DMS53 treated with DMSO at 0.1 percent for 48 hours (cell line): ENCODE measurements at regions not wholly inside any gene's neighbourhood (a gene's known extent, or its start where the extent isn't known, plus 50 kb on each side); places are given as distances from the start of the nearest gene placed in this dataset.
"Not testable (repeated sequence)": the region's sequence is repeated elsewhere in the genome, so short reads cannot be mapped to it uniquely, and the experiment has no call there.

Experiments
- DNase-seq: peaks from one replicate; lab custom pipeline; 2025; ENCODE audit not compliant: unreplicated experiment; lab: John Stamatoyannopoulos, UW

DNA sequence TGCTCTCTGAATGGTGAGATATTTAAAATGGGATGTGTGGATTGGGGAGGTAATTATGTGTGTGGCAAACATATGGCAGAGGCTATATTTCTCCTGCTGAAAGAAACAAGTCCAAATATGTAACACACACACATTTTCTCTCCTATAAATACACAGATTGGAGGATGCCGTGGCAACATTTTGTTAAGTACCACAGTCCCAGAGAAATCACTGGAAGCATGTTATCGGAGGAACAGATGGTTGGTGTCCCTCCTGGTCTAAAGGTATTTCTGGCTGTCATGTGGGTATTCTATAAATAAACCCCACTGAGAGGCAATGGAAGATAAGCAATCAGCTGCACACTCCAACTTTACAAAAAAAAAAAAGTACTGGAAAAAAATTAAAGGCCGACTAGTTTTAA, 528.3 kb upstream of the BOD1L1 start:
- no peak for DNase-seq

DNA sequence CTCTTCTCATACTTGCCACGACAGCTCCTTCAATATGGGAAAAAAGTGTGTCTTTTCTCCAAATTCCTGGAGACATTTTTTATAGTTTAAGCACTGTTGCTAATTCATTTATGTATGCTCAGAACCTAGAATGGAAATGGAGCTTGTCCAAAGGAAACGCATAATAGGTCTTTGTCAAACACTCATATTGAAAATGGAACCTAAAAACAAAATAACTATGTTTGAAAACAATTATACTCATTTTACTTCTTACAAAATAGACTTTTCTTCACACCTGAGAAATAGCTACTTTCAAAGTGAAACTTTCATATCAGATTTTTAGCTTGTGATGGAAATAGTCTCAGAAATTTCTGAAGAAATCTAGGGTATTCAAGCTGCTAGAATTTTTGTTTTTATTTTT, 529.7 kb upstream of the BOD1L1 start:
- DNase-seq, result no peak

DNA sequence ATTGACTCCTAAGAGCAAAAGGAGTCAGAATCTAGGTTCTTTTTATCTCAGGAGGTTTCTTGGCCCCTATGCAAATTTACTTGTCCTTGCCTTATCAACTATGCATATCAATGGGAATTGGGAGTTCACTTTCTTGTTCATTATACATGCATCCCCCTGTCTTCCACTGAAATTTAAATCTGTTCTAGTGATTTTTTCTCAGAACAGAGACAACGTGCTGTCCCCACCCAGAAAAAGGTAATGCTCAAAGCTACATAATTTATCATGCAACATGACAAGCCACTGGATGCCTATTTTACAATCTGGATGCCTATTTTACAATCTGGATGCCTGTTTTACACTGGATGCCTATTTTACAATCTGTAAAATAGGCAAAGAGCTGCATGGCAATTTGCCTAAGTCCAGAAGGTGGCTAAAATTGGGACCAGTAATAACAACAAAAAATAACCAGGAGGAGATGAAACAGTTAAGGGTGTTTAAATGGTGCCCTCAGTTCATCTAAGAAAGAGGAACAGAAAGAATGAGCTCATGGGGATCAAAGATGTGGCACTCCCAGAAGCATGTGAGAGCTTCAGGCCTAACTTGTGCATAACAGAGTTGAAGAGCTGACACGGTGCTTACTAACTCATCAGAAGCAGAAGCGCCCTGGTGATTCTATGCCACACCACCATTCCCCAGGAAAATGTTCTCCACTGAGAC, 537.8 kb upstream of the BOD1L1 start:
- no peak for DNase-seq

DNA sequence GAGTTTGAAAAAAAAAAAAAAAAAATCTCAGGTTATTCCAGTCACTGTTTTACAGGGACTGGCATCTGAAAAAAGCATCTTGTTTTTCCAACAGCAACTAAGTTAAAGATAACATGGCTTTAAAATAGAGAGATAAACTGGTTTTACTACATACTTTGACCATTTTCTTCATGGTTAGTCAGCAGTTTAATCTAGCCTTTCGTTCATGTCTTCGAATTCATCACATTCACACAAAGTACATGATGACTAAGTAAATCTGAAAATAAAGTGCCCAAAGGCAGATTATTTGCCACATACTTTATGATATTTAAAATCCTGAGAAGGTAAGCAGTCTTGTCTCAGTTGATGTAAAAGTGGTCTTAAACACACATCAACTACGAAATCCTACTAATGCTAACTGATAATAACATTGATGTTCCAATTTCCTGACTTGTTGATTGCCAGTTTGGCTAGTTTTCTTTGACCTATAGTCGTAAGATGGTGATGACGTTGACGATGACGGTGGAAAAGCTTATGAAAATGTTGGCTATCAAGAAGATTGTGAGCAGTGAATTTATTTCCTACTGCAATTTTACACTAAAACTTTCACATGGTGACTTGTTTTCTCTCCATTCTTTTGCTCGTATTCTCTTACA, 540.5 kb upstream of the BOD1L1 start:
- DNase-seq, result no peak

DNA sequence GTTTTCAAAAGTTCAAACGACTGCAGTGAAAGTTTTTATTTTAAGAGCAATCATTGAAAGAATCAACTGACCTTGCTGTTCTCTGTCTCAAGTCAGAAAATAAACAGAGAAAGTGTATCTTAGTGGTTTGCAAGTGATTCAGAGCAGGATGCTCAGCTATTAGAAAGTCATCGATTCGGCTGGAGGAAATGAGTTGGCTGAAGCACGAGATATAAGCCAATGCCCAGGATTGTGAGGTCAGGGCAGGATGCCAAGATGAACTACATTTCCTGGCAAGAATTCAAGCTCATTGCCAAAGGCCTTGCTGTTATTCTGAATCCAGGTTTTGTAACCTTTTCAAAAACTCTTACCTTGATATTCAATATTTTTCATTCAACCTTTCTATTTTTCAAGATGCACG, 541.4 kb upstream of the BOD1L1 start:
- peak; percentile 45 for DNase-seq

DNA sequence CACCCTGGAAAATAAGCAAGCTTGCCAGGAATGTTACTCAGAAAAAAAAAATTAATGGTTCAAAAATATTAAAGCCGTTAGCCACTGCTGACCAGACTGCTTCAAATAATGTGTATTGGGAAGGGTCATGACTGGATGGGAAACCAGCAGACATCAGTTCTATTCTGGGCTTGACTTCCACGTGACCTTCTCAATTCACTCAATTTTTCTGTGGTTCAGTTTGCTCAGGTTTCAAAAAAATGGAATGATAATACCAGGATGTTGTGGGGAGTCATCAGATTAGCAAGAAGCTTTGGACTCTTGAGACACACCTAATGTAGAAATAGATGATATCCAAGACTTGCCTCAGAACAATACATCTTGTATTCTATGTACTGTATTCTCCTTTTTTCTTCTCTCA, 541.9 kb upstream of the BOD1L1 start:
- DNase-seq, result no peak

DNA sequence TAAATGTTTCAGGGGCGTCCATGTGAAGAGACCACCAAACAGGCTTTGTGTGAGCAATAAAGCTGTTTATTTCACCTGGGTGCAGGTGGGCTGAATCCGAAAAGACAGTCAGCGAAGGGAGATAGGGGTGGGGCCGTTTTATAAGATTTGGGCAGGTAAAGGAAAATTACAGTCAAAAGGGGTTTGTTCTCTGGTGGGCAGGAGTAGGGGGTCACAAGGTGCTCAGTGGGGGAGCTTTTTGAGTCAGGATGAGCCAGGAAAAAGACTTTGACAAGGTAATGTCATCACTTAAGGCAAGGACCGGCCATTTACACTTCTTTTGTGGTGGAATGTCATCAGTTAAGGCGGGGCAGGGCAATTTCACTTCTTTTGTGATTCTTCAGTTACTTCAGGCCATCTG, 542.4 kb upstream of the BOD1L1 start:
- not testable (repeated sequence) for DNase-seq

DNA sequence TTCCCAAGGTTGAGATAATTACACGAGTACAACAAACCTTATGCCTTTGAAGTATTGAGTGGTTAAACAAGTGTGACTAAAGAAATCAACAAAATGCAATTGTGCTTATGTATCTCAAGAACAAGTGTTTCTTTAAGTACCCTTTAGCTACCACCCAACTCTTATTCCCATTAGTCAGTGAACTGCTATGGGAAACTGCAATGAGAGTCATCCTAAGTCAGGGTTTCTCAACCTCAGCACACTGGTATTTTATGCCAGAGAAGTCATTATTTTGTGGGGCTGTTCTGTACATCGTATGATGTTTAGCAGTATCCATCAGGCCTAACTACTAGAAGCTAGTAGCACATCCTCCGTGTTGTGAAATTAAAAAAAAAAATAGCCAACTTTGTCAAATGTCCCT, 549.1 kb upstream of the BOD1L1 start:
- no peak for DNase-seq

DNA sequence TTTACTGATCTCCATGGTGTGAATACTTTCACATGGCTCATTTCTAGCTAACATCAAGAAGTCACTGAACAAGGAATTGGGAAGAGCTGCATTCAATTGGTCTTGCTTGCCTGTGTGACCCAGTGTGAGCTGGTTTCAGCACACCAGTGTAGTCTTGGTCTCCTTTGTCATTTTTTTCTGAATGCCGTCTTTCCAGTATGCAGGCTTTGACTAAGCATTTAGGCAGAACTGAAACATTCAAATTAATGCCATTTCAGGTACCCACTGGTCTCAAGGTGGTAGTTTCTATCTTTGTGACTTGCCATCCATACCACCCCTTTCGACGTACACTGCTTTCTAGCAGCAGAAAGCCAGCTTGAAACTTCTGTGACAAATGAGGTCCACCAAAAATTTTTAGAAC, 550.5 kb upstream of the BOD1L1 start:
- DNase-seq, result no peak

DNA sequence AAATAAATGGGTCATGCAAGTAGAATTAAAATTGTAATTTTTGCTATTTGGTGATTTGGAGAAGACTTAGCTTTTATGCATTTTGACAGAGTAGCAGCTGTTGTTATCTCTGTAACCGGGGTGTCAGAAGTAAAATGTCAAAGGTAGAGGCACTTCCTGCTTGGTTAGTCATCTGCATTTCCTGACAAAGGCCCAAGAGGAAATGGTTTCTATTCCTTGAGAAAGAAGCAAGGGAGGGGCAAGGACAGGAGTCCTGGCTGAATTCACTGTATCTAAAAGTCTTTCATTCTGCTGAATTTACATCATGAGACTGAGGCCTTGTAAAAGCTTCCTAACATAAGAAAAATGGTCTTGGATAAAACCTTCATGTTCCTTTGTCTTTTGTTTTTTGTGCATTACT, 550.9 kb upstream of the BOD1L1 start:
- peak; percentile 25 for DNase-seq

DNA sequence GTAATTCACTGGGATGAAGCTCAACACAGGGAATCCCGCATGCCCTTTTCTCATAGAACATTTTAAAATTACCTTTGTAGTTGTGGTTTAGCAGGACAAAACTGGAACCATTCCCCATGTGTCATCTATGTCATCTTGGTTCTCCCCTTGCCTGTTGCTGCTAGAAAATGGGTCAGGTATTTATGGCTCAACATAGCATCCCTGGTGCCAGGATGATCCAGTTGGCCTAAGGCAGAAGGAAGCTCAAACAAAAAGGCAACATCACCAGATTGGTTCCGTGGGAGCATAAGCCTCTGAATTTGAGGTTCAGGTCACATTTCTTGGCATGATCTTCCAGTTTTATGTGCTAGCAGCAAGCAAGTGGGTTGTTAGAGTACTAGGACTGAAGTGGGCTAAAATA, 552.6 kb upstream of the BOD1L1 start:
- DNase-seq, result no peak

DNA sequence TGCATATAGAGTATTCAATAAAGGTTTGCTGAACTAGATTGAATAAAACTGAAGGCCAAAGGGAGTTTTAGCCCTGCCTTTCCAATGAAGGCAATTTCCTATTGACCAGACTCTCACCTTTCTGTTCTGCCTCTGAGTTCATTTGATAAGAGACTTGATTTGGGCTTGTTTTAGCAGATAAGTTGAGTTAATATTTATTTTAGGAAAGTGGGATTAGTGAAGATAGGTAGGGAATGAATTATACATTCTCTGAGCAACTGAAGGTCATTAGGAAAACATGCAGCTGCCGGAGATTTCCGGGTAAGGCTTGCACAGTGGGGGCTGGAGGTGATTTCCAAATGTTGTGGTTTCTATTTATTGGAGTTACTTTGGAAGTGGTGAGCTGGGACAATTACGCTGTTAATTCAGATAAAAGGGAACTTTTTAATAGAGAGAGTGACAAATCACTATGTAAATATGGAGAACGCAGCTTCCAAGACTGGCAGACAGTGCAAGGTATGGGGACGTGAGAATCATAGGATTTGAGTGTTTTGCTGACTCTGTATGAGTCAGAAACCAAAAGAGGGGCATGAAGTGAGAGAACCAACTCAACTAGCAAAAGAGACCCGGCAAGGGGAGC, 553.6 kb upstream of the BOD1L1 start:
- peak; percentile 88 for DNase-seq

DNA sequence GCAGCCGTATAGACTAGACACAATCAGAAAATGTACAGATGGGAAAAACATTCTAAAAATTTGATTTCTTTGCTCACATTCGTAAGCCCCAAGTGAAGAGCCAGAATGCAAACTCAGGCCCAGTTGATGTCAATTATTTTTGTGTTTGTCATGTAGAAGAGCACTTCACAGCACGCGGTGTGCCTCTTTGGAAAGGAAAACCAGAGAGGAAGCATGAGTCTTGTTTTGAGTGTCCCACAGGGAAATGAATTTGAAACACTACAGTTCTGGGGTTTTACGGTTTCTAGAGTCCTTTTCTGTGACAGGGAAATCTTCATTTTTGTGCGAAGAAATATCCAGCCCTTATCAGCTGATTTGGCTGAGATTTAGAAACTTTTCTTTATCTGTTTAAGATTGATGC, 554.6 kb upstream of the BOD1L1 start:
- no peak for DNase-seq

DNA sequence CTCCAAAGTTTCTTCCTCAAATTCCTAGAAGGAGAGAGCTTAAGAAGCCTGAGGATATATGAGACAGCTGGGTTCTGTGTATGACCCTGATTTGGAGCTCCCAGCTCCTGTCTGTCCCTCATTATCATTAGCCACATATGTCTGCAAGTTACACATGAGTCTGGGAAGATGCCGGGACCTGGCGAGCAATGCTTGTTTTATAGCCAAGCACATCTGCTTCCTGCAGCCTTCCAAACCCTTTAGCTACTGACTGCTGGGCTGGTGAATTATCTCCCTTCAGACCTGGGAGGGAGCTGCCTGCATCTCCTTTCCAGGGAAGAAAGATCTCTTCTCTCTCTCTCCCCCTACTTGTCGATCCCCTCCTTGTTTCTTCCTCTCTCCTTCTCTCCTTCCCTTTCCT, 556.7 kb upstream of the BOD1L1 start:
- no peak for DNase-seq

DNA sequence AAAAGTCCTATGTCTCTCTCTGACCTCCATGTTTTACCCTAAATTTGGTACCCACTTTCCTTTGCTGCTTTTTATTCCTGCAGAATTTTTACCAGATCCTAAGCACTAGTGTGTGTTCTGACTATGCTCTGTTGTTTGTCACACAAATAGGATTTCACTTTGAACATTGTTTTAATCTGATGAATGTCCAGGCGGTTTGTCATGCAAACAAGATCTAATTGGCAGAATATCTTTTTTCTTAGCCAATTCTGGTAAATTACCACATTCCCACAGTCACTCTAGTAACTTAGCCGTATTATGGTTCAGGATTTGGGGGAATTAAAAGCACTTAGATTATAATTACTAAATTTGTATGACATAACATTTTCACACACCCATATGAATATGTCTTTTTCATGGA, 557.2 kb upstream of the BOD1L1 start:
- DNase-seq, result no peak

DNA sequence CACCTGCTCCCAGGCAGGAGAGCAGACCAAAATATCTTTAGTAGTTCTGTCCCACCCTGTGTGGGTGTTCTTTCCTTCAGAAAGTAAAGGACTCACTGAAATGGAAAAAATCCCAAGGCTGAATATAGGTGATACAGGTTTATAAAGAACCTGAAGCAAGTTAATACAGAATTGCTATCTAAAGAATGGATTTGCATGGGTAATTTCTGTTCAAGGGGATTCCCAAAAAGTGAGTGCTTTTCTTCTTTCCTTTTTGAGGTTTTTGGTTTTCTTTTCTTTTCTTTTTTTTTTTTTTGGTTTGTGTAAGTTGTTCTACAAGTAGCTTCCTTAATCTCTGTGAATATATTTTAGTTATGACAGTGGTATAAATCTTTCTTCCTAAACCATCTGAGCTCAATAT, 560.7 kb upstream of the BOD1L1 start:
- DNase-seq, result no peak

DNA sequence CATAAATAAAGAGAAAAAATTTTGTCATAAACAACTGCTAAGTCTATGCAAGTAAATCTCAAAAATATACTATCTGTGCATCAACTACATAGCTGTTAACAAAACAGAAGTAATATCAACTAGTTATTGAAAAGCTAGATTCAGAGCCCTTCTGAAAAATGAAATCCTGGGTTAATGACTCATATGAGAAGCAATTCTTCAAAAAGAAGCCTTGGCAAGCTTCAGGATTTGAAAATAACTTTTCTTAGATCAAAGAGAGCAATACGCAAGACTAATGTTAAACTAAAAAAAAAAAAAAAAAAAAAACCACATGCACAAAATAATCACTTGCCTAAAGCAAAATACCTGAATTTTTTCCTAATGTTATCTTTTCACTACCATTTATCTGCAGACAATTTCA, 566.1 kb upstream of the BOD1L1 start:
- DNase-seq, result no peak

DNA sequence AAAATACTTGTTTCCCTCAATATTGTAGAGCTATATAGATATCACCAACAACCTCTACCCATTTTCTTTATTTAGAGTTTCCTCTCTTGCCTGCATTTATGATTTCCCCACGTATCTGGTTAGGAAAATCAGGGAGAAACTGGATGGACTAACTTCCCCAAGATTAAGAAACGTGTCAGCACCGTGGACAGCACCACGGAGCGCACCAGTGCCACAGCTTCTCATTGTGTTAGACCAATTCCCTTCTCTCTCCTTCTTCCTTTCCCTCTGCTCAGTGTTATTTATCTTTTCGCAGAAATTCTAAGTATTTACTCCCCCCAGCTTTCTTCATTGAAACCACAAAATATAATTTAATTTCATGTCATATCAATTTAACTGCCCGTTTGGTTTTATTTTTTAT, 568.6 kb upstream of the BOD1L1 start:
- DNase-seq, result no peak

DNA sequence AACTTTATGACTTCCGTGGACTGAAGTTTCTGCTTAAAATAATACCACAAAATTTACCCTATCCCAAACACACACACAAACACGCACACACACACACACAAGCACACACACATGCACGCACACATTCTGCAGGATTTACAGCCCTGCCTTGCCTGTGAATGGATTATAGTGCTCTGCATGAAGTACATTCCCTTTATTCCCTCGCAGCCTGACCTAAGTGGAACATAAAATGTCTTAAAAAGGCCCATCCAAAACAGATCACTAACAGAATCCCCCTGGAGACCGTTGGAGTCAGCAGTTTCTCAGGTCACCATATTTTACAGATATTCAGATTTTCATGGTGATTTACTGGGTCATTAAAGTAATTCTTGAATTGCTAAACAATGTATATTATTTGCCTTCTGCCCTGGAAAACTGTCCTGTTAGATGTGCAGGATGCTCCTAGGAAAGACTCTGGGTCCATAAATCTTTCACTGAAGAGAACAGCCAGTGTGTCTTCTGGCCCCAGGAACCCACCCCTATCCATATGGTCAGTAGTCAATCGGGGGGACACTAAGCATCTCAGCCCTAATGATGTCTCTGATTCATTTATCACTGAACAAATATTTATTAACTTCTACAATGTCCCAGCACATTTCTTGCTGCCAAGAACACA, 587.7 kb upstream of the BOD1L1 start:
- no peak for DNase-seq

DNA sequence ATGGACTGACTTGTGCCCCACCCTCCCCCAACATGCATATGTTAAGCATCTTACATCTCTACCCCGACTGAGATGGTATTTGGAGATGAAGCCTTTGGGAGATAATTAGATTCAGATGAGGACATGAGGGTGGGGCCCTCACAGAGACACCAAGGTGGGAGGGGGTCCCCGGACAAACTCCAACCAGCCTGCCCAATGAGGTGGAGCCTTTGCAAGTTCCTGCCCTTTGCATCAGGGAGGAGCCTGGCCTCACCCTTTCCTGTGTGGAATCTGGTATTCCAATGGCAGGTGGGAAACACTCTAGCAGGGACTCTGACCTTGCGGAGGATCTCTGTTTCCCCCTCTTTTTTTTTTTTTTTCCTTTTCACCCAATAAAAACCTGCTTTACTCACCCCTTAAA, 589.9 kb upstream of the BOD1L1 start:
- DNase-seq, result no peak

DNA sequence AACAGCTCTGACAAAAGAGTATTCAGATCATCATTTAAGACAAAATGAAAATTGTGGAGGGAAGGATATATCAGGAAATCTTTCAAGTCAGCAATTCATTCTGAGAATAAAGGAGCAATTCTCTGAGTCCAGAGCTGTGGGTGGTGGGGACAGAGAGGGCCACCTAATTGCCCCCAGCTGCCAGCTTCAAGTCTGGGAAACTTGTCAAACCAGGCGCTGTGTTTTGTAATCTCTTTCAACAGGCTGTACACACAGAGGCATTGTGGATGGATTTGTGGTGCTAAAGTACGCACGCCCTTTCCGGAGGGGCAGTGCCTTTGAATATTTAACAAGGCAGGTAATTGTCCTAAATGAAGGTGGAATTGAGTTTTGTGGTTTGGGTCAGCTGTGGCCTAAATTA, 591.1 kb upstream of the BOD1L1 start:
- DNase-seq, result no peak

DNA sequence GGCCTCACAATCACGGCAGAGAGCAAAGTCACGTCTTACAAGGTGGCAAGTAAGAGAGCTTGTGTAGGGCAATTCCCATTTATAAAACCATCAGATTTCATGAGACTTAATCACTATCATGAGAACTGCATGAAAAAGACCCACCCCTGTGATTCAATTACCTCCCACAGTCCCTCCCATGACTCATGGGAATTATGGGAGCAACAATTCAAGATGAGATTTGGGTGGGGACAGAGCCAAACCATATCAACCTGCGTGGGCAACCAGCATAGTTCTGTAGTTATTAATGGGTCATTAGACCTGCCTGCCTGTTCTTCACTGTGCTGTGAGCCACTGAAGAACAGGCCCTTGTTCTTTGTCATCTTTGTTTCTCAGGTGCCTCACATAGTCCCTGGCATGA, 593.7 kb upstream of the BOD1L1 start:
- DNase-seq, result no peak
